Activated CD4-positive, alpha-beta T cell treated with anti-CD3 and anti-CD28 coated beads for 36 hours (primary cell): ENCODE measurements at regions not wholly inside any gene's neighbourhood (a gene's known extent, or its start where the extent isn't known, plus 50 kb on each side); places are given as distances from the start of the nearest gene placed in this dataset.

Source experiments
- microRNA-seq: library from miRNA; unstranded; fragments of <30 nt; microRNA quantifications from one replicate; pipeline ENCODE4 v1.2.0, GENCODE V29; 2021; ENCODE audit warnings: borderline replicate concordance

Small RNA genes lying in the stretch of these regions (microRNA-seq; reads per million reads assigned to microRNA genes)
- 2.5 reads per million for gene MIR6087
